GM18511 (cell line): ENCODE measurements at regions not wholly inside any gene's neighbourhood (a gene's known extent, or its start where the extent isn't known, plus 50 kb on each side); places are given as distances from the start of the nearest gene placed in this dataset.

Source experiments
- ATAC-seq: cut with Tn5 transposase; IDR thresholded peaks from one replicate; pipeline ENCODE4 v1.9.1; 2021; ENCODE audit warnings: mild to moderate bottlenecking, moderate library complexity; ENCODE audit not compliant: unreplicated experiment

DNA sequence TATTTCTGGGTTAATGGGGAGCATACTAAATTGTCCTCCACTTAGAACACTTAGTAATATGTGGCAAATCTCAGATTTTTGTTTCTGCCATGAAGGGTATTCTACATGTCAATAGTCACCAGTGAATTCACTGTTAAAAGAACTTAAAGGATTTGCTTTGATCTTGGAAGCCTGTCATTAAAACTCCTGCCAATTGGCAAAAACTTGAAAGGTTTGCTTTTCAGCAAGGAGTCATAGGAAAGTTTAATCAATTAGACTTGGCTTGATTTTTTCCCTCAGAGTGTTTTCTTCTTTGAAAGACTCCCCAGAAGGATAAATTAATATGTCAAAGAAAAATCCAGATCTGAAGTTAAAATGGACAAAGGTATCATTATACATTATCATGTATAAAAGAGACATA, 671.9 kb upstream of the PKDCC start:
- no peak for ATAC-seq

DNA sequence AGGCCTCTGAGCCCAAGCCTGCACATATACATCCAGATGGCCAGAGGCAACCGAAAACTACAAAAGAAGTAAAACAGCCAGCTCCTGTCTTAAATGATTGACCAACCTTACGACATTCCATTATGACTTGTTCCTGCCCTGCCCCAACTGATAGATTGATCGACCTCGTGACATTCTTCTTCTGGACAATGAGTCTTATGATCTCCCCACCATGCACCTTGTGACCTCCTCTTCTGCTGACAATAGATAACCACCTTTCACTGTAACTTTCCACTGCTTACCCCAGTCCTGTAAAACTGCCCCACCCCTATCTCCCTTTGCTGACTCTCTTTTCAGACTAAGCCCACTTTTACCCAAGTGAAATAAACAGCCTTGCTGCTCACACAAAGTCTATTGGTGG, 670.0 kb upstream of the PKDCC start:
- no peak for ATAC-seq

DNA sequence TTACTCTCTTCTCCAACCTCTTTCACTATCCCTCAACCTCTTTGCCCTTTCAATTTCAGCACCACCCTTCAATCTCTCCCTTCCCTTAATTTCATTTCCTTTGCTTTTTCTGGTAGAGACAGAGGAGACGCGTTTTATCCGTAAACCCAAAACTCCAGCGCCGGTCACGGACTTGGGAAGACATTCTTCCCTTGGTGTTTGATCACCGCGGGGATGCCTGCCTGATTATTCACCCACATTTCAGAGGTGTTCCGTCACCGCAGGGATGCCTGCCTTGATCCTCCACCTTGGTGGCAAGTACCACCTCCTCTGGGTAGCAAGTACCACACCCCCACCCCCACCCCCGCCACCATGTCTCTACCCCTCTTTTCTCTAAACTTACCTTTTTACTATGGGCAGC, 669.4 kb upstream of the PKDCC start:
- no peak for ATAC-seq

DNA sequence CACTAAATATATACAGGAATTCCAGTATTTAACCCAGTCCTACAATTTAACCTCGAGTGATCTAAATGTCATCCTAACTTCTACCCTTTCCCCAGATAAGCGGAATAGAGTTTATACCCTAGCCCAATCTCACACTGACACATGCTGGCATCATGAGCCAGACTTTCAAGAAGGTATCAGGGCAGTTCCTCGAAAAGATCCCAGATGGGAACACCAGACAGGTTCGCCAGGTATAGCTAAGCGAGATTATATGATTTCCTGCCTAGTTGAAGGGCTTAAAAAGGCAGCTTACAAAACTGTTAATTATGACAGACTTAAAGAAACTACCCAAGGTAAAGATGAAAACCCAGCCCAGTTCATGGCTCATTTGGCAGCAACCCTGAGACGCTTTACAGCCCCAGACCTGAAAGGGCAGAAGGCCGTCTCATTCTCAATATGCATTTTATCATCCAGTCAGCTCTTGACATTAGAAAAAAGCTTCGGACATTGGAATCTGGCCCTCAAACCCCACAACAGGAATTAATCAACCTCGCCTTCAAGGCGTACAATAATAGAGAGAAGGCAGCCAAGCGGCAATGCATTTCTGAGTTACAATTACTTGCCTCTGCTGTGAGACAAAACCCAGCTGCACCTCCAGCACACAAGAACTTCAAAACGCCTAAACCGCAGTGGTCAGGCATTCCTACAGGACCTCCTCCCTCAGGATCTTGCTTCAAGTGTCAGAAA, 668.2 kb upstream of the PKDCC start:
- ATAC-seq, result no peak

DNA sequence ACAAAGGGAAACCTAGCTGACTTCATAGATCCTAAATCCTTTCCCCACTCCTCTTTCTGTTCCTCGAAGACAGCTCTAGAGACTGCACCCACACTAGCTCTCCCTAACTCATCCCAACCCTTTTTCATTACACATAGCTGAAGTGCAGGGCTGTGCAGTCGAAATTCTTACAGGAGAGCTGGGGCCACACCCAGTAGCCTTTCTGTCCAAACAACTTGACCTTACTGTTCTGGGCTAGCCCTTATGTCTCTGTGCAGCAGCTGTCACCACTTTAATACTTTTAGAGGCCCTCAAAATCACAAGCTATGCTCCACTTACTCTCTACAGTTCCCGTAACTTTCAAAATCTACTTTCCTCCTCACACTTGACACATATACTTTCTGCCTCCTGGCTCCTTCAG, 666.1 kb upstream of the PKDCC start:
- ATAC-seq, result no peak

DNA sequence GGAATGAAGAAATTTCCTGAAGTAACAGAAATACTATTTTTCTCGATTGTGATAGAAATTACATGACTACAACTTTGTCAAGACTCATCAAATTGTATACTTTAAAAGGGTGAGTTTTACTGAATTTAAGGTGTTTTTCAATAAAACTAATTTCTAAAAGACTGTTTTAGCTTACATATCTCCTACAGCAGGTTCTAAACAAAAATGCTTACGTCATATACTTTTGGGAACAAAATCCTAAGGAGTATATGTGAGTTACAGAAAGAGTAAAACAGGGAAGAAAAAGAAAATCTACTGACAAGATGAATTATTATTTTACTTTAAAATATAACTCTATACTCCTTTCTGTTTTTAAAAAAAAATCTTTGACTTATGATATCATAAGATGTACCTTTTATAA, 660.3 kb upstream of the PKDCC start:
- ATAC-seq, result no peak

DNA sequence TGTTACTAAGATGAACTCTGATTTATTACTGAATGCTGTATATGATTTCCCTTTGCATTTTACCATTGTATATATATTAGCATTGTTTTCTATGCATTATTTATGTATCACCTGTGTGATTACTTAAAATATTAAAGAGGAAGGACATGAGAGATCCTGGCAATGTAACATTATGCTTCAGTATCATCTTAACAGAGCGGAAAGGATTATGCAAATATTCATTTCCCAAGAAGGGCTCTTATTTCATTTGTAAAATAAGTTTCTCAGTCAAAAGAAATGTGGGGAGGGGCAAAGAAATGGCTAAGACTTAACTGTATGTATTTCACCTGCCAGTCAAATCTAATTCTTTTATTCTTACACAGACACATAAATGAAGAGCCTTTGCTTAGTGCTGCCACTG, 654.2 kb upstream of the PKDCC start:
- no peak for ATAC-seq

DNA sequence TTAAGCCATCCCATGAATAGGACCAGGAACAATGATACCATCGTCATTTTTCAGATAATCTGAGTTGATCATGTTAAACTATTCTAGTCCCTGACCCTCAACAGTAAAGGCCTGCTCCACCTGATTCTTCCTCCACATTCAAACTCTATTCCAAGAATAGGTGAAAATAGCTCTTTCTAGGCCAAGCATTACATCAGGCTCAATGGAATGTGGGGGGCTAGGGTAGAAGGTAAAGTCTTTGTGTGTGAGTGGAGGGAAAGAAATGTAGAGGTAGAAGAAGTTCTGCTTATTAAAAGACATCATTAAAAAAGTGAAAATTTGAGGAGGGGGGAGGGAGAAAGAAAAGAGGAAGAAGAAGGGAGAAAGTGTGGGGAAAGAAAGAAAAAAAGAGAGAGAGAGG, 653.3 kb upstream of the PKDCC start:
- no peak for ATAC-seq

DNA sequence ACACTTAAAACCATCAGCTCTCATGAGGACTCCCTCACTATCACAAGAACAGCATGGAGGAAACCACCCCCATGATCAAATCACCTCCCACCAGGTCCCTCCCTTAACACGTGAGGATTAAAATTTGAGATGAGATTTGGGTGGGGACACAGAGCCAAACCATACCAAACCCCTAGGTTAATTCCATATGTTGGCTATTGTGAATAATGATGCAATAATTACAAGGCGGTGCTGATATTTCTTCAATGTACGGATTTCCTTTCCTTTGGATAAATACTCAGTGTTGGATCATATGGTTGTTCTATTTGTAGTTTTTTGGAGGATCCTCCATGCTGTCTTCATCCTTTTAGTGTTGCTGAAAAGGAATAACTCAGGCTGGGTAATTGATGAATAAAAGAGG, 652.1 kb upstream of the PKDCC start:
- ATAC-seq, result no peak

DNA sequence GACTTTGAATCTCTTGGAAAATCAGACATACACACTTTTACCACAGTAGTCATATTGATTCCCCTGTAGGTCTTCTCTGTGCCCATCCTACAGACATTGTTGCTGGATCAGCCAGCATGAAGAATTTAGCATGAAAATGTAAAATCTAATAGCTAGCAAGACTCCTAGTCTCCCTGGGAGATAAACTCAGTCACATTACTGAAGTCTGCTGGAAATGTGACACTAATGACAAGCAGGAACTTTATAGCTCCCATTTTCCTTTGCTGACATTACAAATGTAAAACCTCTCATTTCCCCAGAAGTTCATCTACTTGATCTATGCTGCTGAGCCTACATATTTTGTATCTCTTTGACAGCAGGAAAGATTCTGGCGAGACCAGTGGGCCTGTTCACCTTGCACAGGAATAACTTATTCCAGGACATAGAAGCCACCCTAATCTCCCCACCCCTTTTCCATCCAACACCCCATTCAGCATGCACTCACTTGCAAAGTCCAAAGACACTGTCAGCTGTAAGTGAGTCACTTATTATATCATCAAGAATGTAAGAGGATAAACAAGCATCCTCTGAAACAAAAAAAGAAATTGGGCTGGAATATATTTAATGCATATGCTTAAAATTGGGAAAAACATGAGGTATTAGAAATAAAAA, 648.3 kb upstream of the PKDCC start:
- ATAC-seq, result no peak

DNA sequence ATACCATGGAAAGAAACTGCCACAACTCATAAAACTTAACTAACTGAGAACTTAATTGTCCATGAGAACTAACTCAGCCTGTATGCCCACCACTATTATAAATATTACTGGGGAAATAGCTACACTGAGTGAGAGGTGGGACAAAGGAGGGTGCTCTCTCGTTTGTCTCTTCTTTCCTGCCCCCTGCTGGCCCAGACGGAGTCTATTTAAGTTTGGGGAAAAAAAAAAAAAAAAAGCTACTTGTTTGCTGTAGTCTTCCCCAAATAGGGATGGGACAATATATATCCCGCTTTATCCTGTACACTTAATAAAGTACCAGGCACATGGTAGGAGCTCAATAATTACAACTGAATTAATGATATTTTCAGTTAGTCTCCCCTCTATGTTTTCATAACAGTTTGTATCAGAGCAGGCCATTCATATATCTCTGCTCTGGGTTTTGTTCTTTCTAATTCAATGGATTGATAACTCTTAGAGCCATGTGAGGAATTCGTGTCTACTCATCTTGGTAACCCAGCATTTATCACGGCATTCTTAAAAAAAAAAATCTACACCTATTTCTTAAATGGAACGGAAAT, 647.6 kb upstream of the PKDCC start:
- ATAC-seq, result no peak

DNA sequence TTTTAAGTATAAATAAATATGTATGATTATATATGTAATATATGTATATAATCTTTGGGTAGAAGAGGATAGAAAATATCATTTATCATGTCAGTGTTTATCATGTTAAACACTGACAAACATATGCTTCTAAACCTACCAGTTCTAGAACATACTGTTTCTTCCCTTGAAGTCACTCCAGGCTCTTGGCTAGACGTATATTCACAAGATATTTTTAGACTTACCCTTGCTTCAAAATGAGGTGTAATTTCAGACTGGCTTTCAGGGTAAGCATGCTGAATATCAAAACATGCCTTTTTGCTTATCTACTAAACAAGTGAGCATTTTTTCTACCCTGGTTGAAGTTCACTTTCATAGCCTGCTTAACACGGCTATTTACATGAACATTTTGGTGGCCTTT, 642.4 kb upstream of the PKDCC start:
- no peak for ATAC-seq

DNA sequence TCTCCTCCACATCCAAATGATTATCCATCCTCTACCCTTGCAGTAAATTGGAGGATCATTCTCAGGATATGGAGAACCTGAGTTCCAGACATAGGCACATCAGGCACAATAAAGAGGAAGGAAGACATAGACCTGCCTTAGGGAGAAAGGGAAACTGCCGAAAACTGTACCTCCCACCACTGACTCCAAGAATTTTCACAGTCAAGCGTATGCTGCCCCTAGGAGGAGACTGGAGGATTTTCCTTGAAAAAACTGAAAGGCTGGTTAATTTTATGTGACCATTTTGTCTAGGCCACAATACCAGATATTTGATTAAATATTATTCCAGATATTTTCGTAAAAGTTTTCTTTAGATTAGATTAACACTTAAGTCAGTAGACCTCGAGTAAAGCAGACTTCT, 638.5 kb upstream of the PKDCC start:
- no peak for ATAC-seq

DNA sequence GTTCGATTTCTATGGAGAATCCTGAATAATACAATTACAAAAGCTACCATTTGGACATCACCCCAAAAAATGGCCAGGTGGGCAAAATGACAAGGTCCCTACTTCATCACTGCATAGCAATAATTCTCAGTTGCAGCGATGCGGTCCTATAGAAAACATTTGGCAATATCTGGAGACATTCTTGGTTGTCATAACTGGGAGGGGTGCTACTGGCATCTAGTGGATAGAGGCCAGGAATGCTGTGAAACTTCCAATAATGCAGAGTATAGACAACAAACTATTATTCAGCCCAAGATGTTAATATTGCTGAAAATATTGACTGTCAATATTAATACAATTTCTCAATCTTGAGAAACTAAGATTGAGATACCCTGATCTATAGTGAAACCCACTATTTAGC, 637.8 kb upstream of the PKDCC start:
- ATAC-seq, result no peak

DNA sequence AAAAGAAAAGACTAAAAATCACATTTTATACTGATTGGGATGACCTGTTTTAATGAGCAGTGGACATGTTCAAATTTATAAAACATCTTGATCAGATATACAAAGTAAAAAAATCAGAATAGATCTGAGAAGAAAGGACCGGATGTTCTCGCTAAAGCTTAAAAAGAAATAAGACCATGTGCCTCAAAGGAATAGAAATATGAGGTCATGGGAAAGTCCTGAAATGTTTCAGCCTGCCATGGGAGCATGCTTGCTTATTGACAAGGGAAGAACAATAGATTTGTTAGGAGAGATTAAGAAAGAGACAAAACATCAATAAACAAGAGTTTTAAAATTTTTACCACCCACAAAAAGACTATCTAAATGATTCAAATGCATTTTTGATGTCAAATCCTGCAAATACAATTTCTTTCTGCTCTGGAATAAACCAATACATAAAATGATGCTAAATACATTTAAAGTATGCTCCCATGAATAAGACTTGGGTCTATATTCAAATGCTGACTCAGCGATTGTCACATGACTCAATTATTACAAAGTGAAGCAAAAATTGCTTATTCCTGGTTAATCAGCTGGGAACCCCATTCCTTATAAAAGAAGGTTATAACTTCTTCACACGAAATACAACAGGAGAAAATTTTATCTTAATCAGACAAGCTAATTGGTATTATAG, 633.9 kb upstream of the PKDCC start:
- no peak for ATAC-seq

DNA sequence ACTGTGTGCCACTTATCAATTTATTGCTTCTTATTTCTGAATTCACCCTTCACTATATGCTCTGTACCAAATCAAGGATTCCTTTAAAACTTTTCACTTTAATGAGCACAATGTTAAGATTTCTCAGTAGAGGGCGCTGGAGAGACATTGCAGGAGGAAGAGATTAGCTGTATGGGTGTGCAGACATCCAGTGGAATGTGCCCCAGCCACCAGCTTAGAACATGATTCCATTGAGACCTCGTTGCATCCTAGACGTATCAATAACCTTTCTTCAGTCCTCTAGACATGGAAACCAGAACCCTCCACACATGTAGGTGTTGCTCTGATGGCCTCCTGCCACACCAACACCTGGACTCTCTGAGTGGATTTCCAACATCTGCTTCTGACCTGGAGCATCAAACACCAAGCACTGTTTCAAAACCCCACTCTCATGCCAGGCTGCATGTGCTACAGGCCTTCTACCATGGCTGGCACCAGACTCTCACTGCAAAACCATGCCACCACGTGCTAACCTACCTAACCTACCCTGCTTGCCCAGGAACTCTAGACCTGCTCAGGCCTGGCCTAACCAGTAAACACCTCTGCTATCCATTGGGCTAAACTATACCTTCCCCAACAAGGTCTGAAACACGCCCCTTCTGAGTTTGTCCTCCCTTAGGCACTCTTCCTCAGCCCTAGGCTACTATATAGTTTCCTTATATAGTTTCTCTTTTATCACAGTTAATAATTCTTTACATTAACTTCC, 633.2 kb upstream of the PKDCC start:
- ATAC-seq, result peak; percentile 74

DNA sequence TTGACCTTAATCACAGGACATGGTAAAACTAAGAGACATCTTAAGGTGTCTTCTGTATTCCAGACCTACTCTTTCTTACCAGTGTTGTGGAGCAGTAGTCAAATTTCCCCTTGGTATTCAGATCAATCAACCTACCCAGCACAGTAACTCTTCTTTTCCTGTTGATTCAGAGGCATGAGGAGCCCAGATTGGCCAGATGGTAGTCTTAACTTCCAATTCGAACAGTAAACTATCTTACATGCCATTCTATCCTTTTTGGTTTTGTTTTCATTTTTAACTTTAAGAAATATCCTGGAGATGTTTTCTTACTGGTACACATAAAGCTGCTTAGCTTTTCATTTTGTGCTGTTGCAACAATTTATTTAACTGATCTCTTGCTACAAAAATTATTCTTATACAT, 630.3 kb upstream of the PKDCC start:
- no peak for ATAC-seq

DNA sequence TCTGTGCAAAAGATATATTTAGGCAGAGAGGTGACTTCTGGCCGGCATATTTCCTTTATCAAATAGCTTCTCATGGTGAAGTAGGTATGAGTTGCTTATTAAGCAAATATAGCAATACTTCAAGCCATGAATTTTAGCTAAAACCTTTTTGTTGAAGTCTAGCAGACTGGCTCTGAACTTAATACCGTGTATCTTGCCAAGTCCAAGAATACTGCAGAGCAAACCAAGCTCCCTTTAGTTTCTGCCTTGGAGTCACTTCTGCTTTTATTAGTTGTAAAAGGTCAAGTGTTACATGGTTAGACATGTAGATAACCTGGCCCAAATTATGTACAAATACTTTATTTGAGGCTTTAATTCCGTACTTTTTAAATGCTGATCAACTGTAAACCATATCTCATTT, 627.6 kb upstream of the PKDCC start:
- no peak for ATAC-seq

DNA sequence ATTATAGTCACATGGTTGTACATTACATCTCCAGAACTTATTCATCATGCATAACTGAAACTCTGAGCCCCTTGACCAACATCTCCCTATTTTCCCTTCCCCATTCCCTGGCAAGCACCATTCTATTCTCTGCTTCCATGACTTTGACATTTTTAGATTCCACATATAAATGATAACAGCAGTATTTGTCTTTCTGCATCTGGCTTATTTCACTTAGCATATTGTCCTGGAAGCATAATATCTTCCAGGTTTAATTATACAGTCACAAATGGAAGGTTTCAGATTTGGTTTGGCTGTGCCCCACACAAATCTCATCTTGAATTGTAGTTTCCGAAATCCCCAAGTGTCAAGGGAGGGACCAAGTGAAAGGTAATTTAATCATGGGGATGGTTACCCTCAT, 626.9 kb upstream of the PKDCC start:
- ATAC-seq, result no peak

DNA sequence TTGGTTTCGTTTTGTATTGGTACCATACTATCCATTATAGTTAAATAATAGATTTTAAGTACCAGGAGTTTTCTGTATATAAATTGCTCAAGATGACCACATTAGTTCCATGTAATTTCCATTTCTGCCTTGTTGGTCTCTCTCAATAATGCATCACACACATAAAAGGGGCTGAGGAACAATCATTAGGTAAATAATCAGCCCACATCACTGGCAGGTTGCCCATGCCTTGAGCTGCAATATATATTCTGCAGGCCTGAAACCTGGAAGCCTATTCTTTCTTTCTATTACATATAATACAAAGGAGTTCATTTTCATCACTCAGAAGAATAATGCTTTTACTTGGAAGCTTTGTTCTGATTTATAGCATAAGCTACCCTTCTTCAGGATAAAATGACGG, 616.1 kb upstream of the PKDCC start:
- no peak for ATAC-seq

DNA sequence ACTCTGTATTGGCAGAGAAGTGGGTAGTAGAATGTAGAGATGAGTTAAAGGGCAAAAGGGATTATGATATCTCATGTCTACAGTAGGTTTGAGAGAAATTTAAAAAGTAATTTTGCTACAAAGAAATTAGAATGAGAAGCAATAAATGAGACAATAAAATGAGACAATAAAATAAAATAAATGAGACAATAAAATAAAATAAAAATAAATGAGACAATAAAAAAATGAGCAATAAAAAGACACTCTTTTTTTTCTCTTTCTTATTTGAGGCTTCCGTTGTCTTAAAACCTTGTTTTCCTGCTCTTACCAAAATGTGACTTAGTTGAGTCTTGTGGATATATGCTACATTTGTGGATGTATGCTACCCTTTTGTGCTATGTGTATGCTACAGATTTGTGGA, 615.4 kb upstream of the PKDCC start:
- no peak for ATAC-seq
